HG02588 (cell line): ENCODE measurements at regions not wholly inside any gene's neighbourhood (a gene's known extent, or its start where the extent isn't known, plus 50 kb on each side); places are given as distances from the start of the nearest gene placed in this dataset.
A peak's percentile ranks its signal among the peaks of the same experiment; 100 is the strongest.

Source experiments
- ATAC-seq: cut with Tn5 transposase; IDR thresholded peaks from one replicate; pipeline ENCODE4 v1.9.1; 2021; ENCODE audit warnings: mild to moderate bottlenecking, moderate library complexity; ENCODE audit not compliant: unreplicated experiment

DNA sequence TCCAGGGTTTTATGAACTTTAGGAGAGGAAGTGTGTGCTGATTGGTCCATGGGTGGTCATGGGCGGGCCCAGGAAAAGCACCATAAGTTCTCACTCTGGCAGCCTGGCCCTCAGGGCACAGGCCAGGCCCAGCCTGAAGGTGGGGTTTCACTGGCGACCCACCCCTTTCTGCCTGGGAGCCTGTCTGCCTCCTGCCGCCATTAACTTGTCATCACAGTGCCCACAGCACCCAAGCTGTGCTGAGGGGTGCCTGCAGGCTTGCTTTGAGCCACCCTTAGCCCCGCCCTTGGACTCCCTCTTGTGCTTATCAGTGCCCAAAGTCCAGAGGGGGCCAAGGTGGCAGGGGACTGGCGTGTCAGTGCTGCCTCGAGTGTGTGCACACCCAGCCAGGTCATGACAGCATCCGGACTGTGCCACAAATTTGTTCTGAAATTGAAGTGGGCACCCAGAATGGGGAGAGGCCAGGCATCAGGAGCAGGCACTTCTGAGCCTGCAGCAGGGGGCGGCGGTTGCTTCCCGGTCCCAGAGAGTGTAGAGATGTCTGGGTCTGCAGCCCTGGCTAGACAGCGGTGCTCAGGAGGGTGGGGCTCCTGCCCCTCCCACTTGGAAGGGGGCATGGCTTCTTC, 455.6 kb downstream of the TMA16 start:
- no peak for ATAC-seq

DNA sequence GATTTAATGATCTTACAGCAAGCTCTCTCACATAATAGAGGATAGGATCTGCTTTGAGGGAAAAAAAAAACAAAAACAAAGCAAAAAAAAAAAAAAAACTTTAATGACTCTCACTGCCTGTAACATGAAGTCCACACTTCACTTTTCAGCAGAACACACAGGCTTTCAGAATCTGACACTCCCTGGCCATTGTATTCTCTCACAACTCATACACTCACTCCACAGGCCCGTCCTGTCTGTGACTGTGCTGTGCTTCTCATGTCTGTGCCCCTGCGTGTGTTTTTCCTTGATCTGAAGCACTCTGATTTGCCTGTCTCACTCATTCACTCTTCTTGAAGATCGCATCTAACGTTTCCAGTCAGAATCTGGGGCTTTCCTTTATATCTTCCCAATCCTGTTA, 460.8 kb downstream of the TMA16 start:
- ATAC-seq, result no peak

DNA sequence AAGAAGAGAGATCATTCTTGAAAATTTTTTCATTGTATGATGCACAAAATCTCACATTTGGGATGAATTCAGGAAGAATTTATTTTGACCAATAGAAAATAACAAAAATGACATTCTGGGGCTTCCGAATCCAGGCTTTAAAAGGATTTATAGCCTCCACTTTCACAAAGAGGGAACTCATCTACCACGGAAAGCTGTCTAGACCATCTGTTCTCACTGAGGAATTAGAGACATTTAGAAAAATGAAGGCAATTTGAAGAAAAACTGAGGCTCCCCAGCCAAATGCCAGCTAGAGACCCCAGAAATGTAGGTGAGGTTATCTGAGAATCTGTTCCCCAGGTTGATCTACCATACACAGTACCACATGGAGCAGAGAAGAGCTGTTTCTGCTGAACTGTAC, 464.3 kb downstream of the TMA16 start:
- ATAC-seq, result no peak

DNA sequence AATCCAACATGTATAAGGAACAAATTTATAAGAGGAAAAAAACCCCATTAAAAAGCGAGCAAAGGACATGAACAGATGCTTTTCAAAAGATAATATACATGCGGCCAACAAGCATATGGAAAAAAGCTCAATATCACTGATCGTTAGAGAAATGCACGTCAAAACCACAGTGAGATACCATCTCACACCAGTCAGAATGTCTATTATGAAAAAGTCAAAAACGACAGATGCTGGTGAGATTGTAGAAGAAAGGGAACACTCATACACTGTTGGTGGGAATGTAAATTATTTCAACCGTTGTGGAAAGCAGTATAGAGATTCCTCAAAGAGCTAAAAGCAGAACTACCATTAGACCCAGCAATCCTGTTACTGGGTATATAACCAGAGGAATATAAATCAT, 465.4 kb downstream of the TMA16 start:
- no peak for ATAC-seq

DNA sequence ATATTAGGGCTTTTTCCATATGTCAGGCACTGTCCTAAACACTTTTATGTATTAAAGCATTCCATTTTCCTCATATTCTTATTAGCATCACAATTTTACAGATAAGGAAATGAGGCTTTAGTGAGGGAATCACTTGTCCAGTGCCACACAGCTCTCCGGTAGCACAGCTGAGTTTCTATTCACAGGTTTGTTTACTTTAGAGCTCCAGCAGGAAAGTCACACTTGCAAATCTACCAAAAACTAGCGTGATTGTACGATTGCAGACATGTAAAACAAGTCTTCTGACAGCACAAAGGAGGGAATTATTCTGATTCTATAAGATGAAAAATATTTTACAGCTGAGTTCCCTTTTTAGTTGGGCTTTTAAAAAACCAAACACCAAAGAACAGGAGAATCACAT, 472.1 kb downstream of the TMA16 start:
- ATAC-seq, result no peak

DNA sequence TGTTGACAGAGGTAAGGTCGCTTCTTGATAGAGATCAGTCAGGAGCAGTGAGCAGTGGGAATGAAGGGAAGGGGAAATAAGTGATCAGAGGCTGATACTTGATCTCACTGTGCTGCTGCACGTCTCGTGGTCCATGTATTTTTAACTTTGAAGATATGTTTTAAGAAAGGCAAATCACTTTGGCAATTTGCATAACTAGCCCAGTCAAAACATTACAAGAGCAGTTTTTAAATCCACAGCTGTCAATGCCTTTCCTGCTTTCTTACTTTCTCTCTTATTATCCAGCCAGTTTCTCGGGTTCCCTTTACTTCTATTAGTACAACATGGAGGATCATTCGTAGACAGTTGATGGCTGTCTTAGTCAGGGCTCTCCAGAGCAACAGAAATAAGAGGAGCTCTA, 472.8 kb downstream of the TMA16 start:
- ATAC-seq, result peak; percentile 78

DNA sequence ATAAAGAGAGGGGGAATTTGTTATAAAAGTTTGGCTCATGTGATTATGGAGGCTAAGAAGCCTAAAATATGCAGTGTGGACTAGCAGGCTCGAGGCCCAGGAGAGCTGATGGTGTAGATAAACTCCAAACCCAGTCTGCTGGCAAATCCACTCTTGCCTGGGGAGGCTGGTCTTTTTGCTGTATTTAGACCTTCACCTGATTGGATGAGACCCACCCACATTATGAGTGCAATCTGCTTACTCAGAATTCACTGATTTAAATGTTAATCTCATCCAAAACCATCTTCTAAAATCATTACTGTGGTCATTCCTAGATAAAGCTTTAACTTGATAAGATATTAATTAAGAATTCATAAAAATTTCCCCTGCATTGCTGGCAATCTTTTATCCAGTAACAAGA, 473.2 kb downstream of the TMA16 start:
- no peak for ATAC-seq

DNA sequence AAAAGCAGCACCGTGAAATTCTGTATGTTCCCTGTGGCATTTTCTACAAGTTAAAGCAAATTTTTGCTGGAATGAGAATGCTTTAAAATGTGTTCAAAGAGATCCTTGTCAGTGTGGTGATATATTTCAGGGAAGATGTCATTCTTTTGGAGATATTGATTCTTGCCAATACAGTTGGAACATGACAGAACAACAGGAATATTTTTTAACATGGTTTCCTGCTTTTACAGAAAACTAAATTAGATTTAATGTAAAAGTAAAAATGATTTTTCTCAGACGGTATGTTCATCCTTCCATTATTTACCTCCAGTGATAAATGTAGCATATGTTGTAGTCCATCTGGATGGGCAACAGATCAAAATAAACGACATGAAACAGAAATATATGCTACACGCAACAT, 474.8 kb downstream of the TMA16 start:
- no peak for ATAC-seq

DNA sequence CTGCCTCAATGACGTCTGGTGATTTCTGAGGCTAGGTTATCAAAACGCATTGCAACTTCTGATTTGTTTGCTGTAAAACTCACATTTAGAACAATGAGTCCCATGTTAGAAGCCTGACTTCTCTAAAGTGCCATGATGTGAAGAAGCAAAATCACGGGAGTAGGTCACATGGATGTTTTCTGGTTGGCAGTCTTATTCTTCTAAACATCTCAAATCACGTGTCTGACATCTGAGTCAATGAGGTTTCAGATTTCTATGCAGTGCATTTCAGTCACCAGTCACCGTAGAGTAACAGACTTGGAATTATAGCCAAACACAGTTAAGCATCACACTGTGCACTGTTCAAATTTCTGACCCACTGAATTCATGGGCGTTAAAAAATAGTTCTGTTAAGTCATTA, 482.1 kb downstream of the TMA16 start:
- no peak for ATAC-seq

DNA sequence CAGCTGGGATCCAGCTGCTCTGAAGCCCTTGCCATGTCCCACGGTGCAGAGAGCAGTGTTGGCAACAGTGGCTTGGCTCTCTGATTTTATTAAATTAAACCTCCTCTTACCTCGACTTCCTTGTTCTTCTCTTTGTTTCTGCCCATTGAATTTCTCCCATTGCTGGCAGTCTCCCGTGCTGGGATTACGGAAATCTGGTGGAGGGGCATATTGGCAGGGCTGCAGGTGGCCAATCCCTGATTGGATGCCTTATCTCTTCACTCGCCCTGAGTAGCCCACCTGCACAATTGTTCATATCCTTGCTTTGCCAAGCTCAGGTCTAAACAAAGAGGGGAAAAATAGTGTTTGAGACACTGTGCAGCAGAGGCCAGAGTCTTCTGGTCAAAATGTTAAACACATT, 493.9 kb downstream of the TMA16 start:
- ATAC-seq, result no peak

DNA sequence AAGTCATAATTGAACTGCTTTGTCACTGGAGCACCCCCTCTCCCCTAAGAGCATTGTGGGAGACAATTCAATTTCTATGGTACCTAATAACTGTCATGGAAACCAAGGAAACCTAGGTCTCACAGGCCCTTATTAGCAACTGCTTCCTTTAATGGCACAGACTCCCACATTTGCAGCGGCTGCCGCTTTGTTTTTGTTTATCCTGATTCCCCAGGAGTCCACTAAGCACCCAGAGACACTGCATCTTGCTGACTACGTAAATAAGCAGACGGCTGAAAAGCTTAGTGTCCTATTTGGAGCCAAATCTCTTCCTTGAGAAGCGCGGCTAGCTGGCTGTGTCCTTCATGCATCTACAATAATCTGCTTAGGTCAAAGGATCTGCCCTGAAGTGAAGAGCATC, 494.4 kb downstream of the TMA16 start:
- ATAC-seq, result no peak

DNA sequence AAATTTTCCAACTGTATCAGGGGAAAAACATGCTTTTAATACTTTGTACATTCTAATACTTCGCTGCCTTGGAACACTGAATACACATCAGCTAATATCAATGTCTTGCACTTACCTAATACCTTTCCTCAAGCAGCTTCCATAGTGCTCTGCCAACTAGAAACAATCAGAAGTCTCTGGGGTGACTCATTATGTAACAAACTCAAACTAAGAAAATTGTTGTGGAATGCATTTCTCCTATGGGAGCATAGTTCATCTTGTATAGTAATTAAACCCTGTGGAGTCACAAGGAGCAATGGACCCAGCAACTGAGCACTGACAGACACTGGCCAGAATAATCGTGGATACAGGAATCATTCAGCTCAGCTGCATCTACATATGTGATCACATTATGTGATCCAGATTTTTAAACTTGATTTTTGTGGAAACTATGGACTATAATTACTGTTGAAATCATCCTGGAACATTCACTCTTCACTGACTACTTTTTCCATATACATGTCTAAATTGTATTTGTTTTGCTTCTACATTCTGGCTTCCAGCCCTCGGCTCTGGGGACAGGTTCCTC, 496.9 kb downstream of the TMA16 start:
- no peak for ATAC-seq

DNA sequence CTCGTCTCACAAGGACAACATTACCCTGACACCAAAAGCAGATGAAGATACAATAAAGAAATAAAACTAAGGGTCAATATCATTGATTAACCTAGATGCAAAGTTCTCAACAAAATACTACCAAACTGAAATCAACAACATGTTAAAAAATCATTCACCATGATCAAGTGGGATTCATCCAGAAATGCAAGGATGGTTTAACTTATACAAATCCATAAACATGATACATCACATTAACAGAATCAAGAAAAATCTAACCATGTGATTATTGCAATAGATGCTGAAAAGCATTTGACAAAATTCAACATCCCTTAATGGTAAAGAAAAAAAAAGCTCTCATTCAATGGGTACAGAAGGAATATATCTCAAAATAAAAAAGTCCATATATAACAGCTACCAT, 514.9 kb downstream of the TMA16 start:
- no peak for ATAC-seq

DNA sequence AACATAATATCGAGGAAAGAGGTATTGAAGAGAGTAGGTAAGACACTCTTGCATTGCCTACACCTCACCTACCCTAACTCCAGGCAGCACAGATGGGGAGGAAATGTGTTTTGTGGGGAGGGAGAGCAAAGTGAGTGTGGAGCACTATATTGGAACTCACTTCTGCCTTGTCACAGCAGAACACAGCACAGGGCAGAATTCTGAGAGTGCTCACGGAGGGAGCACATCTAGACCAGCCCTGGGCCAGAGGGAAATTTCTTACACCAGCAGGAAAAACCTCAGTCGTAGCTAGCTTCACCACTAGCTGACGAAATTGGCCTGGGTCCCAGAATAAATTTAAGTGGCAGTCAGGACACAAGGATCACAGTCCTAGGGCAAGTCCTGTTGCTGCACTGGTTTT, 517.3 kb downstream of the TMA16 start:
- no peak for ATAC-seq

DNA sequence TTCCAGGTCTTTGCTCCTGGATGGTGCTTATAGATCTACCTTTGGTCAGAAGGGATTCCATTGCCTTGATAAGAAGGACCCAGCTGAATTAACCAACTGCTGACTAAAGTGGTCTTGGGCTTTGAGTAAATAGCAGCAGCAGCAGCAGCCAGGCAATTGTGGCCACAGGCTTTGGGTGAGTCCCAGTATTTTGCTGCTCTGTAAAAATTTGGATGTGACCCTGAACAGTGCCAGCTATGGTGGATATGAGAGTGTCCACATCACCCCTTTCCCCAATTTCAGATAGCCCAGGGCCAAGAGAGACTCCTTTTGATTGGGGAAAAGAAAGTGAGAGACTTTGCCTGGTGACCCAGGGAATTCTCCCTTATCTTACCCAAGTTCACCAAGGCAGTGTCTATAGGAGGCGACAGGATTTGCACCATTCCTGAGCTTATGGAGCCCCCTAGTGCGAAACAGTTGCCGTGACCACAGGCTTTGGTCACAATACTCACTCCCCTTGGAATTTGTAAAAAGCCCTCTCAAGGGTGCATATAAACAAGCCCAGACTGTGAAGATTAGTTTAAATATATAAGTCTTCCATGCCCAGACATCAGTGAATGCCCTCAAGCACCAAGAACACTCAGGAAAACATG, 518.0 kb downstream of the TMA16 start:
- ATAC-seq, result peak; percentile 75

DNA sequence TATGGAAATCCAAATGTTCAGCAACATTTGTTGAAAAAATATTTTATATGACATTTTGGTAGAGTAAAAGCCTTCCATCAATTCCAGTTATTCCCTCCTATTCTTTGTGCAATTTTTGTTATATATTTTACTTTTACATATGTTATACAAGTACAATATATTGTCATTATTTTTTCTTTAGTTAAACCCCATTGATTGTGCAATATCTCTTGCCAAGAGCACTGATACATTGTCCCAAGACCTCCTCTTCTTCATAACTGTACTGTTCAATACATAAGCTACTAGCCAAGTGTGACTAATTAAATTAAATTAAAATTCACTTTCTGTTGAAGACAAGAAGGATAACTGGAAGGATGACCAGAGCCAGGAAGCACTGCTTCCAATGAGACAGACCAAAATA, 527.5 kb downstream of the TMA16 start:
- ATAC-seq, result no peak

DNA sequence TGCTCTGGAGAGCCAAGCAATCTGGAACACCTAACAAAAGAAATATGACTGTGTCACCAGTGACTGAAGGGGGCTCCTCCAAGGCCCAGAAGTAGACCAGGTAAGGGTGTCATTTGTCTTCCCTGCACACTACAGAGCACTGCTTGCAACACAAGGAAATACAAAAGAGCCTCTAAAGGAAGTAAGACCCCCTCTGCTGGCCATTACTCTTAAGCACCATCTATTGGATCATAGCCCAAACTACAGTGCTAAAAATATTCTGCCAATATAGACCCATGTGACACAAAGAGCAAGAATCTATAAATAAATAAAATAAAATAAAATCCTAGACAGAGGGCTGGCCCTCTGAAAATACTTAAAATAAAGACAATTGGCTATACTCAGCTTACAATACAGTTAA, 528.7 kb downstream of the TMA16 start:
- no peak for ATAC-seq

DNA sequence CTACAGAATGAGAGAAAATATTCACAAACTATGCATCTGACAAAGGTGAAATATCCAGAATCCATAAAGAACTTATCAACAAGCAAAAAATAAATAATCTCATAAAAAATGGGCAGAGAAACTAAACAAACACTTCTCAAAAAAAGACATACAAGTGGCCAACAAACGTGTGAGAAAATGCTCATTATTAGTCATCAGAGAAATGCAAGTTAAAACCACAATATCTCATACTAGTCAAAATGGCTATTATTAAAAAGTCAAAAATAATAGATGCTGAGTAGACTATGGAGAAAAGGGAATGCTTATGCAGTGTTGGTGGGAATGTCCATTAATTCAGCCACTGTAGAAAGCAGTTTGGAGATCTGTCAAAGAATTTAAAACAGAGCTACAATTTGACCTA, 533.3 kb downstream of the TMA16 start:
- ATAC-seq, result no peak

DNA sequence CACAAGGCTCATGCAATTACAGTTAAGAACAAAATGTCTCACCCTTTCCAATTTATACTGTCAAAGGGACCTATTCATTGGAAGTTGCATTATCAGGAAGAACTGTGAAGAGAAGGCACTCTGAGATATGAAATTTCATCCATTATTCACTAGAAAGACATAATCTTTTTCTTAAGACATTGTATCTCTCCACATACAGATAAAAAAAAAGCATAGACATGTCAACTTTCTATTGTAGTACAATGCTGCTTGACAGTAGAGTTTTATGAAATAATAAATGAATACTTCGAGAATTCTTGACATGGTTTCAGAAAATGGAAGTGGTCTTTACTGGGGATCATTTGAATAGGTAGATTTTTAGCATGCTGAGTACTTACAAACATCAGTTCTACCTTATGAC, 545.0 kb downstream of the TMA16 start:
- ATAC-seq, result no peak

DNA sequence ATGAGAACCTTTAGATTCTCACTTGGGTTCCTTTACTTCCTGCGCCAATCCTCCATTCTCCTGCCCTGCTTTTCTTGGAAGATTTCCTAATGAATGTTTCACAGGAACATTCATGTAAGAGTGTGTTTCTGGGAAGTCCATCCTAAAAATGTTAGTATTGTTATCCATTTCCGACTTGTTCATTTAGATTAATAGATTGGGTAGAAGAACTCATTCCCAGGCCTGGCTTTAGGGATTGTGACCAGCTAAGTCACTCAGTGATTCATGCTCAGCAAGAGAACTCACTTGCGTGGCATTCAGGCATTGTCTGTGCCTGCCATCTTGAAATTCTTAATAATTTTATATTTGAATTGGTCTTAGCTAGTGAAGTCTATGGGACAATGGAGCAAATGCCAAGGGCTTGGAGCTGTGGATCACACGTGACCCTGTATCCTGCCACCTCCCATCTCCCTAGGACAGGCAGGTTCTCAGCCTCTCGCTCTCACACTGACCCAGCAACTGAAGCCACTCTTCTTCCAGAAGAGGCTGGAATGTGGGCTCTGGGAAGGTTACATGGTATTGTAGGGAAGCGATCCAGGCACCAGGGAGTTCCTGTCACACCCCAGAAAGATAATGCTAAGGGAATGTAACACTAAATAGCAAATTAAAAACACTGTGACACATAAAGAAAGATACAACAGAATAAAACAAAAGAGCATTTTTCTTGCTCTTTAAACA, 562.1 kb downstream of the TMA16 start:
- no peak for ATAC-seq

DNA sequence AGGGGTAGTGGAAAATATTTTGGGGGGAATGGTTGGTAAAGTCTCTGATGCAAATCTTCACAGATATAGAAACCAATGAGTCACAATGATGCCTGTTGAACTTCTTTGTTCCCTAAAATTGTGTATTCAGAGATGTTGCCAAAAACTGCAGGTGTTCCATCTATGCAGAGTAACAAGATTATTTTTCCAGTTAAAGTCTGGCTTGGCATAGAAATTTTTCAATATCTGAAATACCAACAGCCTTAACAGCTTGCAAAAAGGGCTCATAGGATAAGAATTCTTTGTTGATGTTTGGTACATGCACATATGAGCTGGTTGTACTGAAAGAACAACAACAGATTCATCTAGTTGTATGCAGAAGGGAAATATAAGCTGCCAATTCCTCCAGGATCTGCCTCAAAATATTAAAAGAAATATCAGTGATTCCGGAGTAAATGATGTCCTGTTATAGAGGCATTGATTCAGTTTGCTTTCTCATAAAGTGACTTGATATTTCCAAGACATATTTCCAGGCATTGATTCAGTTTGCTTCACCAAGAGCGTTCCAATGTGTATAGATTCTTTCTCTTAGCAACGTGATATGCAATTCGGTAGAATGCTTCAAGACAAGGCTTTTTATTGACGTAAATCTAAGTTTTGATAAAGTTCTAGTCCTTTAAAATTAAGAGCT, 564.4 kb downstream of the TMA16 start:
- no peak for ATAC-seq

DNA sequence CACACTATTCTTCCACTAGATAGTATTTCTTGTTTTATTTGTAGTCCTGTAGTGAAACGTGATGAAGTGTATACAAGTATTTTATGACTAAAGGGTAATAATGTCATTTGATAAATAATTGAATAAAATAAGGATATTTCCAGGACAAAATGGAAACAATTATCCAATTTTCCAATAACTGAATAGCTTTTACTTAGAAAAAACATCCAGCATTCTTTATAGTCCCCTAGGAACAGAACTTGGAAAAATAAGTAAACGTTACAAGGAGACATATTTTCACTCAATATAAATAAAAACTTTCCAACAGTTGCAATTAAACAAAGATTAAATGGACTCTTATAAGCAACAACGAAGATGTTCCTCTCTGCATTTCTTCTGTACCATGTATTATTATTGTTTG, 566.0 kb downstream of the TMA16 start:
- no peak for ATAC-seq
